H9 (cell line): ENCODE measurements at regions not wholly inside any gene's neighbourhood (a gene's known extent, or its start where the extent isn't known, plus 50 kb on each side); places are given as distances from the start of the nearest gene placed in this dataset.

ENCODE experiments used
- DNase-seq: peaks from one replicate; pipeline ENCODE4 v3.0.0-alpha.2; 2017
- H2AFZ ChIP-seq: one replicate; pipeline ENCODE4 v1.6.1; 2013; ENCODE audit warnings: mild to moderate bottlenecking, low read length, control low read depth, moderate library complexity
- H2AK5ac ChIP-seq: 2 replicates; pipeline ENCODE4 v1.6.1; 2013; ENCODE audit warnings: low read length, control low read depth, mixed read lengths; ENCODE audit not compliant: insufficient read length
- H2BK120ac ChIP-seq: one replicate; pipeline ENCODE4 v1.6.1; 2013; ENCODE audit warnings: low read depth, mild to moderate bottlenecking, low read length, control low read depth, inconsistent platforms; ENCODE audit not compliant: poor library complexity, severe bottlenecking
- H2BK12ac ChIP-seq: 2 replicates; pipeline ENCODE4 v1.6.1; 2013; ENCODE audit warnings: low read length, control low read depth, mixed read lengths, low read depth; ENCODE audit not compliant: insufficient read length
- H2BK15ac ChIP-seq: 2 replicates; pipeline ENCODE4 v1.6.1; 2013; ENCODE audit warnings: low read depth, low read length, control low read depth
- H2BK20ac ChIP-seq: one replicate; pipeline ENCODE4 v1.6.1; 2013; ENCODE audit warnings: low read depth, mild to moderate bottlenecking, low read length, control low read depth, inconsistent platforms; ENCODE audit not compliant: poor library complexity, severe bottlenecking
- H2BK5ac ChIP-seq: 2 replicates; pipeline ENCODE4 v1.6.1; 2013; ENCODE audit warnings: low read length, control low read depth, mixed read lengths; ENCODE audit not compliant: insufficient read length
- H3K14ac ChIP-seq: 2 replicates; pipeline ENCODE4 v1.6.1; 2013; ENCODE audit warnings: low read length, control low read depth; ENCODE audit not compliant: insufficient read depth
- H3K18ac ChIP-seq: 2 replicates; pipeline ENCODE4 v1.6.1; 2013; ENCODE audit warnings: low read depth, mild to moderate bottlenecking, mixed read lengths, low read length, control low read depth; ENCODE audit not compliant: insufficient read length
- H3K23ac ChIP-seq: 2 replicates; pipeline ENCODE4 v1.6.1; 2013; ENCODE audit warnings: low read length, control low read depth, mixed read lengths, low read depth; ENCODE audit not compliant: insufficient read length
- H3K23me2 ChIP-seq: 2 replicates; pipeline ENCODE4 v1.6.1; 2013; ENCODE audit warnings: low read depth, mild to moderate bottlenecking, mixed read lengths, low read length, control low read depth; ENCODE audit not compliant: insufficient read length, poor library complexity, severe bottlenecking
- H3K27ac ChIP-seq: 2 replicates; pipeline ENCODE4 v1.5.1; 2013; ENCODE audit warnings: low read length, control low read depth, mixed read lengths, low read depth; ENCODE audit not compliant: insufficient read length
- H3K27me3 ChIP-seq: 2 replicates; pipeline ENCODE4 v1.6.1; 2013; ENCODE audit warnings: low read length, control low read depth, inconsistent platforms; ENCODE audit not compliant: insufficient read depth
- H3K4ac ChIP-seq: 2 replicates; pipeline ENCODE4 v1.6.1; 2013; ENCODE audit warnings: low read depth, mild to moderate bottlenecking, control low read depth, inconsistent platforms, low read length, moderate library complexity
- H3K4me1 ChIP-seq: 2 replicates; pipeline ENCODE4 v1.6.1; 2013; ENCODE audit warnings: low read length, control low read depth, inconsistent platforms; ENCODE audit not compliant: insufficient read depth
- H3K4me2 ChIP-seq: 2 replicates; pipeline ENCODE4 v1.6.1; 2013; ENCODE audit warnings: low read length, control low read depth, mixed read lengths; ENCODE audit not compliant: insufficient read length, insufficient read depth
- H3K56ac ChIP-seq: 2 replicates; pipeline ENCODE4 v1.6.1; 2013; ENCODE audit warnings: low read depth, mild to moderate bottlenecking, mixed read lengths, low read length, control low read depth; ENCODE audit not compliant: insufficient read length
- H3K79me1 ChIP-seq: 2 replicates; pipeline ENCODE4 v1.6.1; 2013; ENCODE audit warnings: low read depth, mild to moderate bottlenecking, moderate library complexity, low read length, control low read depth, inconsistent platforms; ENCODE audit not compliant: insufficient read depth, poor library complexity, severe bottlenecking
- H3K79me2 ChIP-seq: 2 replicates; pipeline ENCODE4 v1.6.1; 2013; ENCODE audit warnings: low read length, control low read depth, inconsistent platforms; ENCODE audit not compliant: insufficient read depth
- H3K9ac ChIP-seq: 2 replicates; pipeline ENCODE4 v1.6.1; 2013; ENCODE audit warnings: low read length, control low read depth, mixed read lengths; ENCODE audit not compliant: insufficient read length; ENCODE audit errors: extremely low read depth
- H3K9me3 ChIP-seq: one replicate; pipeline ENCODE4 v1.6.1; 2013; ENCODE audit warnings: low read depth, low read length, inconsistent platforms; ENCODE audit not compliant: control insufficient read depth
- H3T11ph ChIP-seq: one replicate; pipeline ENCODE4 v1.6.1; 2013; ENCODE audit warnings: mild to moderate bottlenecking, low read length, control low read depth, inconsistent platforms
- H4K20me1 ChIP-seq: one replicate; pipeline ENCODE4 v1.6.1; 2013; ENCODE audit not compliant: control insufficient read depth, insufficient read length, insufficient read depth
- H4K5ac ChIP-seq: 2 replicates; pipeline ENCODE4 v1.6.1; 2013; ENCODE audit warnings: low read depth, mild to moderate bottlenecking, mixed read lengths, low read length, control low read depth; ENCODE audit not compliant: insufficient read length
- H4K8ac ChIP-seq: replicated peaks from 2 replicates; pipeline ENCODE4 v1.6.1; 2013; ENCODE audit warnings: low read length, control low read depth, mixed read lengths, low read depth; ENCODE audit not compliant: insufficient read length
- H4K91ac ChIP-seq: 2 replicates; pipeline ENCODE4 v1.6.1; 2013; ENCODE audit warnings: low read depth, mild to moderate bottlenecking, moderate library complexity, mixed read lengths, low read length, control low read depth; ENCODE audit not compliant: insufficient read length
- H3K27ac Mint-ChIP-seq, 3 experiments: 2 replicates in 2 of 3; 3 replicates in 1 of 3; pipeline ENCODE4 v1.8.0; 2020 to 2021; ENCODE audit warnings: mixed read lengths in 3 of 3, mild to moderate bottlenecking in 1 of 3, moderate library complexity in 1 of 3
- H3K27me3 Mint-ChIP-seq: 2 replicates; pipeline ENCODE4 v1.8.0; 2021; ENCODE audit warnings: low read depth, mild to moderate bottlenecking, moderate library complexity, mixed read lengths
- H3K36me3 Mint-ChIP-seq, 3 experiments: 2 replicates in 2 of 3; 3 replicates in 1 of 3; pipeline ENCODE4 v1.8.0; 2020 to 2021; ENCODE audit warnings: low read depth in 3 of 3, mixed read lengths in 3 of 3; ENCODE audit not compliant: insufficient read depth in 1 of 3
- H3K4me1 Mint-ChIP-seq, 2 experiments: 2 replicates each; pipeline ENCODE4 v1.8.0; 2020; ENCODE audit warnings: mixed read lengths in 2 of 2
- H3K4me3 Mint-ChIP-seq, 2 experiments: 2 replicates in 1 of 2; 3 replicates in 1 of 2; pipeline ENCODE4 v1.8.0; 2020 to 2021; ENCODE audit warnings: mild to moderate bottlenecking in 2 of 2, mixed read lengths in 2 of 2, moderate library complexity in 1 of 2
- H3K9me3 Mint-ChIP-seq, 2 experiments: 2 replicates in 1 of 2; 3 replicates in 1 of 2; pipeline ENCODE4 v1.8.0; 2020; ENCODE audit warnings: mild to moderate bottlenecking in 2 of 2, mixed read lengths in 2 of 2, moderate library complexity in 1 of 2
- WGBS: extraction: QIAGEN DNeasy Blood & Tissue Kit; methylation state at CpG from one replicate; pipeline ENCODE4 v1.1.7; 2013; ENCODE audit warnings: missing lambda C conversion rate, low lambda C conversion rate, mixed read lengths; ENCODE audit not compliant: insufficient read length; ENCODE audit errors: extremely low coverage; 5-methylcytosine and 5-hydroxymethylcytosine counted together
- TF ChIP-seq, protein P1 (sequence below): fragments of 200-600 bp; sonication (generic); conservative IDR thresholded peaks from 3 replicates; pipeline ENCODE4 v1.8.0; 2021; ENCODE audit warnings: antibody characterized with exemption, mild to moderate bottlenecking

DNA sequence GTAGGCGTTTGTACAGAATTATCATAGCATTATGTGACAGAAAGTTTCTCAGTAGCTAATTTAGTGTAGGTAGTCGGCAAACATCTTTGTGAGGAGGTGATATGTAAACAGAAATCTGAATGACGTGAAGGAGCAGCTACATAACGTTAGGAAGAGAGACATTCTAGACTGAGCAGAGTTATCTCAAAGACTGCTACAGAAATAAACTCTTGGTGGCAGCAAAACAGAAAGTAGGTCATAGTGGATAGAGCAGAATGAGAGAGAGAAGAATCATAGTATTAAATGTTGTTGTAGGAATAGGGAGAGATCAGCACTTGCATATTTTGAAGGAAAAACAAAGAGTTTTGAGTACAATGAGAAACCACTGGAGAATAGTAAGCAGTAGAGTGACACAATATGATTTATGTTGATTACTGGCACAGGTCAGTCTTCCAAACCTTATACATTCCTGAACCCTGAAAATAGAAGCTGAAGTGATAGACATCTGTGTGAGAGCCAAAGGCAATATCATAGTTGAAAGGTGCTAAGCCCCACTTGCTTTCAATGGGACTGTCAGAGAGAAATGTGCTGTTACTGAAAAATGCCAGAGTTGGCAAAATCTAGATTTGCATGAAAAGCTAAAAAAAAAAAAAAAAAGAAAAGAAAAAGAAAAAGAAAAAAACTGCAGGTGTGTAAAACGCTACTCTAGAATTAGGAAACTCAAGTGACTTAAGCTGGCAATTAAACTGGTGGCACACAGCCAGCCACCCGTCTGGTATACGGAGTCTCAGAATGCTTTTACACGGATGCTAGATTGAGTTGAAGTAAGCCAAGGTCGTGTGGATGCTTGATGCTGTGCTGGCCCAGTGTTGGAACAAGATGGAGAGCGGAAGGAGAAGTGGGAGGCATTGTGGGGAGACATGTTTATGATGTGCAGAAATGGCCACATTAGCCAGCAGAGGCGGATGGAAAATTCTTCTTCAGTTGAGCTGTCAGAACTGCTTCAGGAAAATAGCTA is 750.2 kb upstream of the HS3ST1 start:
- Histone ChIP-seq H2AK5ac (no peak overlapping the region), H4K20me1 (no peaks in the 10 kb centered on the region), H3K27me3 (no peaks in the 10 kb centered on the region), H3K4me2 (no peak overlapping the region), H3K9me3 (no peaks in the 10 kb centered on the region), H3K4ac (no peak overlapping the region), H3K23ac (no peak overlapping the region), H3K23me2 (no peaks in the 10 kb centered on the region), H3K18ac (no peak overlapping the region), H3K56ac (no peak overlapping the region), H2BK5ac (no peak overlapping the region), H3K79me2 (no peaks in the 10 kb centered on the region), H2BK12ac (no peak overlapping the region), H3K79me1 (no peaks in the 10 kb centered on the region), H3T11ph (no peak overlapping the region), H4K91ac (no peak overlapping the region), H3K27ac (no peak overlapping the region), H3K14ac (no peak overlapping the region), H4K5ac (no peak overlapping the region), H2BK120ac (no peak overlapping the region), H2AFZ (no peak overlapping the region), H3K9ac (no peak overlapping the region), H3K4me1 (no peaks in the 10 kb centered on the region), H4K8ac (no peak overlapping the region), H2BK15ac (no peak overlapping the region), H2BK20ac (no peak overlapping the region)
- H3K36me3 Mint-ChIP-seq, result no peaks in the 10 kb centered on the region; a peak in 1 of 7 replicates
- WGBS, result no CpG with 5 or more reads among the region's 11 CpGs
- H3K9me3 Mint-ChIP-seq, result peaks cover 0 to 4% of the 10 kb centered on the region in 2 experiments; a peak in 3 of 5 replicates
- H3K27ac Mint-ChIP-seq, result no peak overlapping the region
- TF ChIP-seq, protein P1, sequence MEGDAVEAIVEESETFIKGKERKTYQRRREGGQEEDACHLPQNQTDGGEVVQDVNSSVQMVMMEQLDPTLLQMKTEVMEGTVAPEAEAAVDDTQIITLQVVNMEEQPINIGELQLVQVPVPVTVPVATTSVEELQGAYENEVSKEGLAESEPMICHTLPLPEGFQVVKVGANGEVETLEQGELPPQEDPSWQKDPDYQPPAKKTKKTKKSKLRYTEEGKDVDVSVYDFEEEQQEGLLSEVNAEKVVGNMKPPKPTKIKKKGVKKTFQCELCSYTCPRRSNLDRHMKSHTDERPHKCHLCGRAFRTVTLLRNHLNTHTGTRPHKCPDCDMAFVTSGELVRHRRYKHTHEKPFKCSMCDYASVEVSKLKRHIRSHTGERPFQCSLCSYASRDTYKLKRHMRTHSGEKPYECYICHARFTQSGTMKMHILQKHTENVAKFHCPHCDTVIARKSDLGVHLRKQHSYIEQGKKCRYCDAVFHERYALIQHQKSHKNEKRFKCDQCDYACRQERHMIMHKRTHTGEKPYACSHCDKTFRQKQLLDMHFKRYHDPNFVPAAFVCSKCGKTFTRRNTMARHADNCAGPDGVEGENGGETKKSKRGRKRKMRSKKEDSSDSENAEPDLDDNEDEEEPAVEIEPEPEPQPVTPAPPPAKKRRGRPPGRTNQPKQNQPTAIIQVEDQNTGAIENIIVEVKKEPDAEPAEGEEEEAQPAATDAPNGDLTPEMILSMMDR, result no peak
- no peak for DNase-seq
- H3K27me3 Mint-ChIP-seq, result no peaks in the 10 kb centered on the region
- H3K4me1 Mint-ChIP-seq, result no peaks in the 10 kb centered on the region
- H3K4me3 Mint-ChIP-seq, result no peak overlapping the region
